Heart left ventricle (tissue), 16 donors: ENCODE measurements at regions not wholly inside any gene's neighbourhood (a gene's known extent, or its start where the extent isn't known, plus 50 kb on each side); places are given as distances from the start of the nearest gene placed in this dataset.

ENCODE experiments used
- ATAC-seq, 4 donors: fragments of 200-7000 bp; cut with Tn5 transposase; one replicate each; pipeline ENCODE4 v1.9.1; 2020 to 2022; ENCODE audit warnings: moderate library complexity in 4 of 4, mild to moderate bottlenecking in 3 of 4, moderate number of reproducible peaks in 1 of 4
- DNase-seq, 5 donors: peaks; one replicate each; pipeline ENCODE4 v3.0.0-alpha.2; 2020
- H3K27ac ChIP-seq, 12 donors: fragments of 200-600 bp; sonication (generic) in 4 of 12; one replicate each; pipeline versions ENCODE4 v1.5.0 to v1.8.0; 2016 to 2022; ENCODE audit warnings: mild to moderate bottlenecking in 2 of 12
- H3K27me3 ChIP-seq, 9 donors: fragments of 200-600 bp; sonication (generic) in 2 of 9; one replicate each; pipeline versions ENCODE4 v1.5.1 to v1.8.0; 2016 to 2022; ENCODE audit warnings: mild to moderate bottlenecking in 3 of 9
- H3K36me3 ChIP-seq, 9 donors: fragments of 200-600 bp; sonication (generic) in 2 of 9; one replicate each; pipeline versions ENCODE4 v1.5.0 to v1.8.0; 2018 to 2022; ENCODE audit warnings: mild to moderate bottlenecking in 2 of 9
- H3K4me1 ChIP-seq, 12 donors: fragments of 200-600 bp; sonication (generic) in 4 of 12; one replicate each; pipeline versions ENCODE4 v1.5.0 to v1.8.0; 2016 to 2022; ENCODE audit warnings: mild to moderate bottlenecking in 3 of 12
- H3K4me3 ChIP-seq, 12 donors: fragments of 200-600 bp; sonication (generic) in 4 of 12; one replicate each; pipeline versions ENCODE4 v1.5.0 to v1.8.0; 2017 to 2022; ENCODE audit warnings: mild to moderate bottlenecking in 9 of 12, moderate library complexity in 4 of 12
- H3K9me3 ChIP-seq, 12 donors: fragments of 200-600 bp; sonication (generic) in 4 of 12; one replicate each; pipeline versions ENCODE4 v1.5.0 to v1.8.0; 2016 to 2022; ENCODE audit warnings: mild to moderate bottlenecking in 1 of 12
- POLR2A ChIP-seq, 2 donors: fragments of 450-650 bp; IDR thresholded peaks; one replicate each; pipeline ENCODE4 v1.6.1; 2017; ENCODE audit warnings: antibody characterized with exemption in 2 of 2, mild to moderate bottlenecking in 2 of 2, moderate library complexity in 2 of 2
- WGBS, 4 donors: extraction: QIAGEN DNeasy Blood & Tissue Kit in 2 of 4; methylation state at CpG; one replicate each; pipeline versions ENCODE4 v1.1.5 to v1.1.7; 2013 to 2018; 5-methylcytosine and 5-hydroxymethylcytosine counted together
- intact Hi-C, 10 donors: fragments of 100-400 bp; cut with DNase I; formaldehyde crosslinking; loops; one replicate each; pipeline versions ENCODE4 v1.11.1 to v1.14.2; 2022
- TF ChIP-seq, protein P1 (sequence below), 12 donors: fragments of 200-600 bp; sonication (generic) in 4 of 12; IDR thresholded peaks; one replicate each; pipeline versions ENCODE4 v1.5.0 to v1.8.0; 2018 to 2022; ENCODE audit warnings: antibody characterized with exemption in 12 of 12, mild to moderate bottlenecking in 5 of 12
- donor health status: ischemic (EF 13 %, LVEDD 7.1; RV severe dilation, severe dysfunction).
- donor health status: healthy with polysubstance abuse.
- donor health status: DM: no; HTN: yes; CAD: no.
- donor health status: DM: no; HTN: no; CAD: no.
- donor health status: ischemic (EF 25% LVEDD 6.9; RV normal size, moderate dysfunction).
- donor health status: ischemic (EF 25% LVEDD 5.7; RV mildly dilated, moderate dysfunction).
- donor health status: healthy.
- donor health status: DM: yes; HTN: yes; CAD: no.
- donor health status: ischemic (EF 35%, LVEDD 5.7; RV mildly dilated, moderate dysfunction).
- donor health status: nonischemic (EF 11% LVEDD 7.7; RV severe dilation, severe dysfunction).
- donor health status: DM: yes; HTN: yes; CAD: no.
- donor health status: PGD.
- donor health status: ischemic (EF 29% LVEDD 5.4; RV normal size, mild dysfunction).
- donor health status: nonischemic (EF 23%, LVEDD 6.1; RV moderate dilation, normal function).

DNA sequence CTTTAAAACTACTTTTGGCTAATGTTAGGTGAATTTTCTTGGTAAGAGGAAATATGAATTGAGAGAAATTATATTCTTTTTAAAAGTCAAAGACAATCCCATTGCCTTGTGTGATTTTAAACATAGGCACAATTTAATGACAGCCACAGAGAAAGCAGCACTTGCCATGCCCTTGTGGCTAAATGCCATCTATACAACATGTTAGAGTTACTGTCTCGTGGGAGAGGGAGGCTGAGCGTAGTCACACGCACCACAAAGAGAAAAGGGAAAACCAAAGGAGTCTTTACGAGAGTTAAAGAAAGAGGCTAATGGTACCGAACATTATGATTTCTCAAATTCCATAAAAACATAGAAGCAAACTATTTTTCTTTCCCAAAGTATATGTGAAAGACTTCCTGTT lies 537.9 kb downstream of the PTPRC start:
- ATAC-seq = no peak
- Histone ChIP-seq H3K4me1 (peaks cover 0 to 6% (median 0%) of the 10 kb centered on the region in 12 donors), H3K4me3 (no peak overlapping the region), H3K36me3 (no peaks in the 10 kb centered on the region), H3K27me3 (no peaks in the 10 kb centered on the region), H3K9me3 (no peaks in the 10 kb centered on the region), H3K27ac (no peak overlapping the region)
- TF ChIP-seq, protein P1, sequence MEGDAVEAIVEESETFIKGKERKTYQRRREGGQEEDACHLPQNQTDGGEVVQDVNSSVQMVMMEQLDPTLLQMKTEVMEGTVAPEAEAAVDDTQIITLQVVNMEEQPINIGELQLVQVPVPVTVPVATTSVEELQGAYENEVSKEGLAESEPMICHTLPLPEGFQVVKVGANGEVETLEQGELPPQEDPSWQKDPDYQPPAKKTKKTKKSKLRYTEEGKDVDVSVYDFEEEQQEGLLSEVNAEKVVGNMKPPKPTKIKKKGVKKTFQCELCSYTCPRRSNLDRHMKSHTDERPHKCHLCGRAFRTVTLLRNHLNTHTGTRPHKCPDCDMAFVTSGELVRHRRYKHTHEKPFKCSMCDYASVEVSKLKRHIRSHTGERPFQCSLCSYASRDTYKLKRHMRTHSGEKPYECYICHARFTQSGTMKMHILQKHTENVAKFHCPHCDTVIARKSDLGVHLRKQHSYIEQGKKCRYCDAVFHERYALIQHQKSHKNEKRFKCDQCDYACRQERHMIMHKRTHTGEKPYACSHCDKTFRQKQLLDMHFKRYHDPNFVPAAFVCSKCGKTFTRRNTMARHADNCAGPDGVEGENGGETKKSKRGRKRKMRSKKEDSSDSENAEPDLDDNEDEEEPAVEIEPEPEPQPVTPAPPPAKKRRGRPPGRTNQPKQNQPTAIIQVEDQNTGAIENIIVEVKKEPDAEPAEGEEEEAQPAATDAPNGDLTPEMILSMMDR (IDR thresholded peaks at IDR 0.05) = no peak
- no peak for TF ChIP-seq POLR2A (IDR thresholded peaks at IDR 0.05)
- no peak for DNase-seq
- 82 to 88% (median 85%) methylated on average over 5 of the region's 5 CpGs for WGBS, 4 donors
- intact Hi-C loops = no loop called here

DNA sequence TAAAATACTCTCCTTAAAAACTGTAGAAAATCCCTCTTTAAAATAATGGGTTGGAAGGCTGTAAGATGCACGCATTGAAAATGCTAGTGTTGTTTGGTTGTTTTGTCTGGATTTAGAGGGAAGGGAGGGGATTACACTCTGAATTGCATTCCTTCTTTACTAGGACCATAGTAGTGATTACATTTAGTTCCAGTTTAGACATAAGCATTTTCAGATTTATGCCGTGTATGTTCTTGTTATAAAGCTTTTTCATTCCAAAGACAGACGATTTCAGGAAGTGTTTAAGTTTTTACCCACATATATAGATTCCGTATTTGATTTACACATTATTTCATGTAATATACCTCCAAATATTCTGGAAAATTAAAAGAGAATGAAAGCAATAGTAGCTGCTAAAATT lies 538.4 kb downstream of the PTPRC start:
- Histone ChIP-seq H3K4me3 (no peak overlapping the region), H3K27me3 (no peaks in the 10 kb centered on the region), H3K36me3 (no peaks in the 10 kb centered on the region), H3K27ac (no peak overlapping the region), H3K4me1 (peaks cover 0 to 6% (median 0%) of the 10 kb centered on the region in 12 donors), H3K9me3 (no peaks in the 10 kb centered on the region)
- 90 to 95% (median 93%) methylated on average over 4 of the region's 4 CpGs for WGBS, 4 donors
- DNase-seq (no peak), ATAC-seq (no peak)
- TF ChIP-seq, protein P1 (IDR thresholded peaks at IDR 0.05) = no peak
- TF ChIP-seq POLR2A (IDR thresholded peaks at IDR 0.05) = no peak
- intact Hi-C loops = no loop called here

DNA sequence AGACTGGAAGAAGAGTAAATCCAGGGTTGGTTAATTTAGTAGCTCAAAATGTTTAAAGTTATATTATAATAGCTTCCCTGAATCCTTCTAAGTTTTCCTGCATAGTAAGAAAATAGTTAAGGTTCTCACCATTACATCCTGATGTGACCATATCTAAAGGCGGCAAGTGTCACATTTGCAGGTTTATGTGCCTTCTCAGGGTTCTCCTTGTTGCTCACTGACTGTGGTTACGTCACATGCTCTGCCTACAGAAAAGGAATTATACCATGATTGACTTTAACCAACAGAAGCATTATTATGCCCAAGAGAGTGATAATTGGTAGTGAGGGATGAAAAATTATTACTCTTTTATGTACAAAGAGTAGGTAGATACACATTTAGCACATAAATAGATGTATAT lies 539.8 kb downstream of the PTPRC start:
- H3K4me1 ChIP-seq = peaks cover 0 to 5% (median 0%) of the 10 kb centered on the region in 12 donors
- no peaks in the 10 kb centered on the region for H3K36me3 ChIP-seq
- WGBS, 4 donors = 94 to 97% (median 96%) methylated on average over 2 of the region's 2 CpGs
- no peak for ATAC-seq
- H3K9me3 ChIP-seq = no peaks in the 10 kb centered on the region
- no peaks in the 10 kb centered on the region for H3K27me3 ChIP-seq
- H3K4me3 ChIP-seq = no peak overlapping the region
- intact Hi-C loops = no loop called here
- DNase-seq = no peak
- H3K27ac ChIP-seq = no peak overlapping the region
- no peak for TF ChIP-seq POLR2A (IDR thresholded peaks at IDR 0.05)
- TF ChIP-seq, protein P1 (IDR thresholded peaks at IDR 0.05) = no peak

DNA sequence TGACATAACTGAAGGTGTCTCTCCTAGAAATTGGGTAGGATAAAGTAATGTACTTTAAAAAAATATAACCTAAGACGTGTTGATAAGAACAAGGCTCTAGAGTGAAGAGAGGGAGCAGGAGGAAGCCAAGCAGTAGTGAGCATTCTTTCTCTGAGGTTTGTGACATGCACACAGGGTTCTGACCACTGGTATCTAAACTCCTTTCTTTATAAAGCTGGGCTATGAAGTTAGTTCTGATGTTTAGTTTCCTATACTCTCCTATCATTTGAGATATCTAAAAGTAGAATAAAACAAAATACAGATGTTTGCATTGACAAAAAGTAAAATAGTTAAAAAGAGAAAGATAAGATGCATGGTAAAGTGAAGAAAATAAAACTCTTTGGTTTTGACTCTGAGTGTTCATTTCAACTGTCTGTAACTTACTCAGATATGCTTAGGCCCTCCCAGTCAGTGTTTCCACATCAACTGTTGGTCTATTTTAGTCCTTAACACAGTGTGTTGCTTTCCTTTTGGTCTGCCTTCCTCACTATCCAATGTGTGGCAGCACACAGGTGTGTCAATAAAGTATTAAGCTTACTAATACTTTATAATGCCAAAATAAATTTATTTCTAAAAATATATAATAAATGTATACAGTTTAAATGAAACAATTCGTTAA lies 543.5 kb downstream of the PTPRC start:
- 63 to 73% (median 64%) methylated on average over 2 of the region's 2 CpGs for WGBS, 4 donors
- H3K4me1 ChIP-seq = peaks cover 0 to 5% (median 0%) of the 10 kb centered on the region in 12 donors
- ATAC-seq = peak; percentile 77 to 92 (median 80)
- no peak overlapping the region for H3K27ac ChIP-seq
- TF ChIP-seq POLR2A (IDR thresholded peaks at IDR 0.05) = no peak
- TF ChIP-seq, protein P1 (IDR thresholded peaks at IDR 0.05) = no peak
- intact Hi-C loops = no loop called here
- no peak for DNase-seq
- no peaks in the 10 kb centered on the region for H3K27me3 ChIP-seq
- no peaks in the 10 kb centered on the region for H3K36me3 ChIP-seq
- H3K9me3 ChIP-seq = no peaks in the 10 kb centered on the region
- H3K4me3 ChIP-seq = no peak overlapping the region
